K562 (cell line): ENCODE measurements at regions not wholly inside any gene's neighbourhood (a gene's known extent, or its start where the extent isn't known, plus 50 kb on each side); places are given as distances from the start of the nearest gene placed in this dataset.

Source experiments
- ATAC-seq: fragments of 200-7000 bp; cut with Tn5 transposase; 3 replicates; pipeline ENCODE4 v1.9.1; 2020; ENCODE audit warnings: moderate library complexity
- BruUV-seq: library from RNA; stranded (reverse); fragments of 400-500 nt; replicated peaks from 2 replicates; lab custom pipeline; 2021; lab: Mats Ljungman, UMichigan
- CTCF ChIA-PET: fragments of 300-600 bp; formaldehyde crosslinking; extraction: SDS; loops from one replicate; lab custom pipeline; 2021; ENCODE audit warnings: low intra/inter-chr PET ratio; lab: Yijun Ruan, JAX
- POLR2A ChIA-PET: fragments of 300-600, 350-650 bp; sonication (Branson Sonifier 250); formaldehyde crosslinking; extraction: SDS; loops from one replicate; lab custom pipeline; 2021; ENCODE audit warnings: antibody characterized with exemption, inconsistent platforms; lab: Yijun Ruan, JAX
- DNase-seq, 4 experiments: peaks; one replicate each; pipeline versions ENCODE4 v3.0.0 to v3.0.0-alpha.2; 2011 to 2018; ENCODE audit warnings: low spot score in 3 of 4, mixed read lengths in 3 of 4; ENCODE audit errors: extremely low read depth in 1 of 4
- FAIRE-seq: peaks from 2 replicates; lab custom pipeline; 2011; peaks lifted over from hg19 to GRCh38; lab: Jason Lieb, UNC
- H2AFZ ChIP-seq: 2 replicates; pipeline ENCODE4 v1.6.0; 2011; ENCODE audit warnings: low read depth, low read length, control low read depth, inconsistent platforms
- H3K27ac ChIP-seq: fragments of 200-600 bp; 3 replicates; pipeline ENCODE4 v1.8.0; 2011; ENCODE audit warnings: low read depth, mild to moderate bottlenecking, control low read depth, inconsistent platforms, low read length, moderate library complexity, mixed read lengths; ENCODE audit errors: extremely low read depth
- H3K27me3 ChIP-seq, 2 experiments: fragments of 300-600 bp in 1 of 2; 2 replicates in 1 of 2; 3 replicates in 1 of 2; pipeline versions ENCODE4 v1.6.0 to v1.8.0; 2011; ENCODE audit warnings: inconsistent platforms in 2 of 2, low read length in 2 of 2, mild to moderate bottlenecking in 1 of 2, mixed read lengths in 1 of 2, moderate library complexity in 1 of 2; ENCODE audit not compliant: control insufficient read depth in 2 of 2, insufficient read depth in 2 of 2
- H3K36me3 ChIP-seq: fragments of 300-600 bp; 3 replicates; pipeline ENCODE4 v1.8.0; 2011; ENCODE audit warnings: mild to moderate bottlenecking, low read length, inconsistent platforms; ENCODE audit not compliant: control insufficient read depth, insufficient read depth
- H3K4me1 ChIP-seq, 2 experiments: fragments of 200-600 bp in 1 of 2; replicated peaks in 1 of 2; 2 replicates in 1 of 2; 3 replicates in 1 of 2; pipeline versions ENCODE4 v1.5.1 to v1.8.0; 2011; ENCODE audit warnings: inconsistent platforms in 2 of 2, low read length in 2 of 2, mild to moderate bottlenecking in 1 of 2, mixed read lengths in 1 of 2, moderate library complexity in 1 of 2; ENCODE audit not compliant: control insufficient read depth in 2 of 2, insufficient read depth in 2 of 2
- H3K4me2 ChIP-seq: 2 replicates; pipeline ENCODE4 v1.6.1; 2011; ENCODE audit warnings: low read length, control low read depth, inconsistent platforms, mixed read lengths; ENCODE audit not compliant: insufficient read depth
- H3K4me3 ChIP-seq: fragments of 200-600 bp; sonication (generic), shearing (Covaris generic); 2 replicates; pipeline ENCODE4 v1.5.1; 2016; ENCODE audit warnings: control low read depth, inconsistent platforms
- H3K79me2 ChIP-seq: fragments of 200-600 bp; 3 replicates; pipeline ENCODE4 v1.8.0; 2011; ENCODE audit warnings: low read length, inconsistent platforms; ENCODE audit not compliant: control insufficient read depth, insufficient read depth
- H3K9ac ChIP-seq, 2 experiments: 2 replicates each; pipeline versions ENCODE4 v1.6.0 to v1.6.1; 2011; ENCODE audit warnings: low read depth in 2 of 2, low read length in 2 of 2, control low read depth in 1 of 2, inconsistent platforms in 1 of 2, mild to moderate bottlenecking in 1 of 2, mixed read lengths in 1 of 2; ENCODE audit not compliant: insufficient read depth in 1 of 2
- H3K9me1 ChIP-seq: one replicate; pipeline ENCODE4 v1.6.0; 2011; ENCODE audit warnings: inconsistent platforms, mild to moderate bottlenecking, low read length, moderate library complexity; ENCODE audit not compliant: control insufficient read depth, insufficient read depth
- H3K9me3 ChIP-seq: replicated peaks from 2 replicates; pipeline ENCODE4 v1.5.1; 2011; ENCODE audit warnings: low read depth, low read length, inconsistent platforms; ENCODE audit not compliant: control insufficient read depth, insufficient read depth
- H4K20me1 ChIP-seq: replicated peaks from 2 replicates; pipeline ENCODE4 v1.6.1; 2011; ENCODE audit warnings: low read length, inconsistent platforms, mixed read lengths; ENCODE audit not compliant: control insufficient read depth, insufficient read depth
- ARNT ChIP-seq, 2 experiments: fragments of 450-650 bp; IDR thresholded peaks; 2 replicates each; pipeline ENCODE4 v1.6.1; 2016; ENCODE audit warnings: mild to moderate bottlenecking in 1 of 2
- CBFA2T3 ChIP-seq: fragments of 450-650 bp; IDR thresholded peaks from 2 replicates; pipeline ENCODE4 v1.6.1; 2017
- DPF2 ChIP-seq: fragments of 450-650 bp; IDR thresholded peaks from 2 replicates; pipeline ENCODE4 v1.6.1; 2016
- EHMT2 ChIP-seq: fragments of 450-650 bp; IDR thresholded peaks from 2 replicates; pipeline ENCODE4 v1.6.1; 2018; ENCODE audit warnings: antibody characterized with exemption
- EP300 ChIP-seq: IDR thresholded peaks from 2 replicates; pipeline ENCODE4 v1.6.1; 2012; ENCODE audit warnings: low read length, improper control_type of control experiment
- FOS ChIP-seq: IDR thresholded peaks from 3 replicates; pipeline ENCODE4 v1.6.1; 2011; ENCODE audit not compliant: insufficient read length; ENCODE audit errors: extremely low read depth
- FOSL1 ChIP-seq: fragments of 200-800 bp; sonication (Bioruptor generic); conservative IDR thresholded peaks from 2 replicates; pipeline ENCODE4 v1.6.1; 2016; ENCODE audit warnings: missing genetic modification characterization, missing compliant biosample characterization
- JUN ChIP-seq, 2 experiments: sonication (generic) in 1 of 2; formaldehyde crosslinking in 1 of 2; IDR thresholded peaks; 2 replicates each; pipeline versions ENCODE4 v1.6.1 to v1.8.0; 2012 to 2022; ENCODE audit warnings: borderline replicate concordance in 2 of 2, mild to moderate bottlenecking in 2 of 2, improper control_type of control experiment in 1 of 2, low read depth in 1 of 2, low read length in 1 of 2, missing genetic modification reagents in 1 of 2
- KDM1A ChIP-seq, 2 experiments: fragments of 450-650 bp; IDR thresholded peaks; 2 replicates each; pipeline ENCODE4 v1.6.1; 2016; ENCODE audit warnings: mild to moderate bottlenecking in 2 of 2
- NBN ChIP-seq: fragments of 450-650 bp; IDR thresholded peaks from 2 replicates; pipeline ENCODE4 v1.6.1; 2016; ENCODE audit warnings: low read depth, mild to moderate bottlenecking
- NCOR1 ChIP-seq: fragments of 450-650 bp; IDR thresholded peaks from 2 replicates; pipeline ENCODE4 v1.6.1; 2016; ENCODE audit warnings: mild to moderate bottlenecking, moderate library complexity
- SMARCA4 ChIP-seq: fragments of 450-650 bp; IDR thresholded peaks from 2 replicates; pipeline ENCODE4 v1.6.1; 2016
- SMARCE1 ChIP-seq: fragments of 450-650 bp; IDR thresholded peaks from 2 replicates; pipeline ENCODE4 v1.7.1; 2016; ENCODE audit warnings: mild to moderate bottlenecking
- TCF3 ChIP-seq: sonication (generic); formaldehyde crosslinking; IDR thresholded peaks from 2 replicates; pipeline ENCODE4 v1.4.0; 2020; ENCODE audit warnings: mild to moderate bottlenecking, missing genetic modification reagents
- TRIM24 ChIP-seq, 2 experiments: fragments of 450-650 bp; IDR thresholded peaks; 2 replicates each; pipeline ENCODE4 v1.6.1; 2016
- ZNF124 ChIP-seq: sonication (generic); formaldehyde crosslinking; IDR thresholded peaks from 2 replicates; pipeline ENCODE4 v1.8.1; 2022; ENCODE audit warnings: missing genetic modification reagents
- ZNF589 ChIP-seq: fragments of 200-800 bp; sonication (Bioruptor generic); IDR thresholded peaks from 2 replicates; pipeline ENCODE4 v1.6.1; 2016; ENCODE audit warnings: low read depth, missing genetic modification characterization, missing compliant biosample characterization
- WGBS: fragments of 100-300 bp; shearing (Covaris generic); methylation state at CpG from one replicate; pipeline ENCODE4 v1.1.6; 2016; ENCODE audit warnings: low coverage, mixed read lengths; ENCODE audit not compliant: insufficient coverage; ENCODE audit errors: missing lambda C conversion rate; 5-methylcytosine and 5-hydroxymethylcytosine counted together
- in situ Hi-C: fragments of 300-500 bp; cut with MboI; formaldehyde crosslinking; loops from 4 replicates; pipeline ENCODE4 v1.15.0; 2018; ENCODE audit warnings: inconsistent platforms, mixed read lengths
- intact Hi-C: fragments of 100-400 bp; cut with micrococcal nuclease; formaldehyde crosslinking; loops from 2 replicates; pipeline ENCODE4 v1.14.2; 2022
- TF ChIP-seq, protein P1 (sequence below): sonication (generic); IDR thresholded peaks from 2 replicates; pipeline ENCODE4 v1.6.1; 2016
- TF ChIP-seq, protein P2 (sequence below): IDR thresholded peaks from 2 replicates; pipeline ENCODE4 v1.6.1; 2012; ENCODE audit warnings: low read depth, low read length, improper control_type of control experiment, borderline replicate concordance
- TF ChIP-seq, protein P3 (sequence below), 2 experiments: fragments of 450-650 bp in 1 of 2; sonication (generic) in 1 of 2; formaldehyde crosslinking in 1 of 2; IDR thresholded peaks in 1 of 2; conservative IDR thresholded peaks in 1 of 2; 2 replicates each; pipeline versions ENCODE4 v1.6.1 to v1.8.1; 2016 to 2023; ENCODE audit warnings: mild to moderate bottlenecking in 2 of 2, moderate library complexity in 2 of 2, inconsistent platforms in 1 of 2, missing genetic modification reagents in 1 of 2

DNA sequence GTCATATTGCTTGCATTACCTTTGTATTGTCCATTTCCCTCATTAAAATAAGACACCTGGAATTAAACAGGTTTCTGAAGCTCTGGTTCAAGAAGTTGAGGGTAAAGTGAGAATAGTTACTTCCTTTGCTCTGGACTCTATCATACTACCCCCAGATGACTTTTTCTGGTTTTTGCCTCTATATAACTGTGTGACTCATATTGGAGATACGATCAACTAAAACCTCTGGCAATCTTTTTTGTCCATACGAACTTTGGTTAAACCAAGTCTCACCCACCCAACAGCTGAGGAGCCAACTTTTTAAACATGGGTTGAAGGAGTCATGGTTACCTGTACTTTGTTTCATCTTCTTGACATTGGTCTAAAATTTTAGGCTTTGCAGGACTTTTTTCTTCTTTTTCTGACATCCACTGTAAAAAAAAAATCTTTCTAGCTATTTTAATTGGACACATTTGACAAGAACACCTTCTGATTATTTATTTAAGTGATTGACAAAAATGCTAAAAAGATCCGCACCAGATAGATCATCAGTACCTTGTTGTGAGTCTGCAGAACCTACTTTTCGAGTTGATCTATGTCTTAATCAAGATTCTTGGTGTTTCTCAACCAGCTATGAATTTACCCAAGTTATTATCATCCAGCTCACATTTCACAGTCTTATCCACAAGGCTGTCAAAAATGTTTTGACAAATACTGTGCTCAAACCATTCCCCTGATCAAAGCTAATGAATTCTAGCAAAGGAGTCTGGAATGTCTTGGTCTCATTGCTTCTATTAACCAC is 166.0 kb downstream of the IPO8 start:
- DNase-seq (peak; percentile 48 to 63 (median 58)), ATAC-seq (peak; percentile 77), FAIRE-seq (peak; percentile 78)
- BruUV-seq: no TSS peak
- Histone ChIP-seq H3K4me2 (no peak overlapping the region), H3K9ac (no peak overlapping the region), H3K4me3 (no peak overlapping the region), H3K4me1 (peaks cover 0 to 36% of the 10 kb centered on the region in 2 experiments; a peak in 4 of 5 replicates), H4K20me1 (no peaks in the 10 kb centered on the region), H2AFZ (peak overlapping the region; percentile 52), H3K36me3 (no peaks in the 10 kb centered on the region), H3K9me3 (0 out of 2 replicates have a peak, but pooled peaks cover 4% of the 10 kb centered on the region), H3K9me1 (no peaks in the 10 kb centered on the region), H3K79me2 (no peaks in the 10 kb centered on the region), H3K27ac (peak overlapping the region; percentile 43; the same call in 2 of the 3 replicates), H3K27me3 (no peaks in the 10 kb centered on the region)
- intact Hi-C loops (no loop called here), in situ Hi-C loops (no loop called here)
- POLR2A ChIA-PET: interaction anchor here (0.7 to 1.3 kb wide), 3 partner anchors 8 to 166 kb away, joined by 3 read pairs; partner anchors contain the start of gene IPO8
- WGBS: 0% methylated on average over 4 of the region's 4 CpGs
- CTCF ChIA-PET: no interaction called here
- TF ChIP-seq FOSL1 (tag) (peak; percentile 86), FOS (peak; percentile 35), ZNF124 (no peak), ZNF589 (no peak), CBFA2T3 (peak; percentile 81), SMARCA4 (peak; percentile 90), ARNT (IDR thresholded peaks at IDR 0.05) (peak in 1 of 2 experiments; percentile 63; a peak in 2 of 4 replicates), DPF2 (peak; percentile 92), EP300 (peak; percentile 73), SMARCE1 (peak; percentile 92), EHMT2 (peak; percentile 34; the same call in 1 of the 2 replicates), JUN (IDR thresholded peaks at IDR 0.05; ENCODE audit: borderline replicate concordance, low read depth, low read length) (peak; percentile 69; the same call in 1 of the 2 replicates), JUN (CRISPR knock-in tag; IDR thresholded peaks at IDR 0.05; ENCODE audit: borderline replicate concordance) (no peak), NBN (no peak; the same call in 1 of the 2 replicates), KDM1A (IDR thresholded peaks at IDR 0.05) (peak; percentile 59 to 78), TCF3 (CRISPR knock-in tag) (peak; percentile 38), TRIM24 (IDR thresholded peaks at IDR 0.05) (0 out of 4 replicates have a peak, but pooled peaks of 1 of the 2 experiments have one; percentile 38), NCOR1 (peak; percentile 18; the same call in 1 of the 2 replicates)
- TF ChIP-seq, protein P1, sequence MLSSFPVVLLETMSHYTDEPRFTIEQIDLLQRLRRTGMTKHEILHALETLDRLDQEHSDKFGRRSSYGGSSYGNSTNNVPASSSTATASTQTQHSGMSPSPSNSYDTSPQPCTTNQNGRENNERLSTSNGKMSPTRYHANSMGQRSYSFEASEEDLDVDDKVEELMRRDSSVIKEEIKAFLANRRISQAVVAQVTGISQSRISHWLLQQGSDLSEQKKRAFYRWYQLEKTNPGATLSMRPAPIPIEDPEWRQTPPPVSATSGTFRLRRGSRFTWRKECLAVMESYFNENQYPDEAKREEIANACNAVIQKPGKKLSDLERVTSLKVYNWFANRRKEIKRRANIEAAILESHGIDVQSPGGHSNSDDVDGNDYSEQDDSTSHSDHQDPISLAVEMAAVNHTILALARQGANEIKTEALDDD: peak; percentile 95
- TF ChIP-seq, protein P2, sequence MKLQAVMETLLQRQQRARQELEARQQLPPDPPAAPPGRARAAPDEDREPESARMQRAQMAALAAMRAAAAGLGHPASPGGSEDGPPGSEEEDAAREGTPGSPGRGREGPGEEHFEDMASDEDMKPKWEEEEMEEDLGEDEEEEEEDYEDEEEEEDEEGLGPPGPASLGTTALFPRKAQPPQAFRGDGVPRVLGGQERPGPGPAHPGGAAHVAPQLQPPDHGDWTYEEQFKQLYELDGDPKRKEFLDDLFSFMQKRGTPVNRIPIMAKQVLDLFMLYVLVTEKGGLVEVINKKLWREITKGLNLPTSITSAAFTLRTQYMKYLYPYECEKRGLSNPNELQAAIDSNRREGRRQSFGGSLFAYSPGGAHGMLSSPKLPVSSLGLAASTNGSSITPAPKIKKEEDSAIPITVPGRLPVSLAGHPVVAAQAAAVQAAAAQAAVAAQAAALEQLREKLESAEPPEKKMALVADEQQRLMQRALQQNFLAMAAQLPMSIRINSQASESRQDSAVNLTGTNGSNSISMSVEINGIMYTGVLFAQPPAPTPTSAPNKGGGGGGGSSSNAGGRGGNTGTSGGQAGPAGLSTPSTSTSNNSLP: 0 out of 2 replicates have a peak, but pooled peaks have one; percentile 7
- TF ChIP-seq, protein P3, sequence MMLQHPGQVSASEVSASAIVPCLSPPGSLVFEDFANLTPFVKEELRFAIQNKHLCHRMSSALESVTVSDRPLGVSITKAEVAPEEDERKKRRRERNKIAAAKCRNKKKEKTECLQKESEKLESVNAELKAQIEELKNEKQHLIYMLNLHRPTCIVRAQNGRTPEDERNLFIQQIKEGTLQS (IDR thresholded peaks at IDR 0.05): peak; percentile 77
- TF ChIP-seq, protein P3 (CRISPR knock-in tag; conservative IDR thresholded peaks at IDR 0.05): no peak
